Ovary (tissue), 3 donors: ENCODE measurements at regions not wholly inside any gene's neighbourhood (a gene's known extent, or its start where the extent isn't known, plus 50 kb on each side); places are given as distances from the start of the nearest gene placed in this dataset.

Experiments used
- POLR2A ChIP-seq: fragments of 450-650 bp; IDR thresholded peaks from one replicate; pipeline ENCODE4 v1.6.1; 2017; ENCODE audit warnings: antibody characterized with exemption, mild to moderate bottlenecking, moderate library complexity
- TF ChIP-seq, protein P1 (sequence below), 3 donors: fragments of 450-650 bp in 2 of 3; fragments of 200-600 bp in 1 of 3; IDR thresholded peaks; one replicate each; pipeline versions ENCODE4 v1.5.1 to v1.8.0; 2016 to 2022; ENCODE audit warnings: antibody characterized with exemption in 3 of 3, mild to moderate bottlenecking in 1 of 3
- donor health status: DM: no; HTN: no; CAD: no.

DNA sequence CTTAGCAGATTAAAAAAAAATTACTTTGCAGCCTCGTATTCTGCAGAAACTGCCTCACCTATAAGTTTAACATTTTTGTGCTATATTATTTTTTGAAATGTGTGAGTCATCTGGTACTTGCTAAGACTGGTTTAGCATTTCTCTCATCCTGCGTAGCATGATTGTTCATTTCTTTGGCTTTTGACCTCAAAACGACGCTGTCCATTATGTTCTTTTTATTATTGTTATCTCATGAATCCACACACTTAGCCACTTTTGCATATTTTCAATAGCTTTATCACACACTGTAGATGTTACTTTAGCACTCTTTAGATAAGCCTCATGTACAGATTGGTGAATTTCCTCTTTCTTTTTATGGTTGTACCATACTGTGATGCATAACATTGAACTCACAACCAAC lies 1004.9 kb upstream of the NCAM2 start:
- TF ChIP-seq, protein P1, sequence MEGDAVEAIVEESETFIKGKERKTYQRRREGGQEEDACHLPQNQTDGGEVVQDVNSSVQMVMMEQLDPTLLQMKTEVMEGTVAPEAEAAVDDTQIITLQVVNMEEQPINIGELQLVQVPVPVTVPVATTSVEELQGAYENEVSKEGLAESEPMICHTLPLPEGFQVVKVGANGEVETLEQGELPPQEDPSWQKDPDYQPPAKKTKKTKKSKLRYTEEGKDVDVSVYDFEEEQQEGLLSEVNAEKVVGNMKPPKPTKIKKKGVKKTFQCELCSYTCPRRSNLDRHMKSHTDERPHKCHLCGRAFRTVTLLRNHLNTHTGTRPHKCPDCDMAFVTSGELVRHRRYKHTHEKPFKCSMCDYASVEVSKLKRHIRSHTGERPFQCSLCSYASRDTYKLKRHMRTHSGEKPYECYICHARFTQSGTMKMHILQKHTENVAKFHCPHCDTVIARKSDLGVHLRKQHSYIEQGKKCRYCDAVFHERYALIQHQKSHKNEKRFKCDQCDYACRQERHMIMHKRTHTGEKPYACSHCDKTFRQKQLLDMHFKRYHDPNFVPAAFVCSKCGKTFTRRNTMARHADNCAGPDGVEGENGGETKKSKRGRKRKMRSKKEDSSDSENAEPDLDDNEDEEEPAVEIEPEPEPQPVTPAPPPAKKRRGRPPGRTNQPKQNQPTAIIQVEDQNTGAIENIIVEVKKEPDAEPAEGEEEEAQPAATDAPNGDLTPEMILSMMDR (IDR thresholded peaks at IDR 0.05) = no peak
- TF ChIP-seq POLR2A = no peak
